ENCODE measurements at regions not wholly inside any gene's neighbourhood (a gene's known extent, or its start where the extent isn't known, plus 50 kb on each side); places are given as distances from the start of the nearest gene placed in this dataset.
"Not testable (repeated sequence)": the region's sequence is repeated elsewhere in the genome, so short reads cannot be mapped to it uniquely, and the experiment has no call there.

DNA sequence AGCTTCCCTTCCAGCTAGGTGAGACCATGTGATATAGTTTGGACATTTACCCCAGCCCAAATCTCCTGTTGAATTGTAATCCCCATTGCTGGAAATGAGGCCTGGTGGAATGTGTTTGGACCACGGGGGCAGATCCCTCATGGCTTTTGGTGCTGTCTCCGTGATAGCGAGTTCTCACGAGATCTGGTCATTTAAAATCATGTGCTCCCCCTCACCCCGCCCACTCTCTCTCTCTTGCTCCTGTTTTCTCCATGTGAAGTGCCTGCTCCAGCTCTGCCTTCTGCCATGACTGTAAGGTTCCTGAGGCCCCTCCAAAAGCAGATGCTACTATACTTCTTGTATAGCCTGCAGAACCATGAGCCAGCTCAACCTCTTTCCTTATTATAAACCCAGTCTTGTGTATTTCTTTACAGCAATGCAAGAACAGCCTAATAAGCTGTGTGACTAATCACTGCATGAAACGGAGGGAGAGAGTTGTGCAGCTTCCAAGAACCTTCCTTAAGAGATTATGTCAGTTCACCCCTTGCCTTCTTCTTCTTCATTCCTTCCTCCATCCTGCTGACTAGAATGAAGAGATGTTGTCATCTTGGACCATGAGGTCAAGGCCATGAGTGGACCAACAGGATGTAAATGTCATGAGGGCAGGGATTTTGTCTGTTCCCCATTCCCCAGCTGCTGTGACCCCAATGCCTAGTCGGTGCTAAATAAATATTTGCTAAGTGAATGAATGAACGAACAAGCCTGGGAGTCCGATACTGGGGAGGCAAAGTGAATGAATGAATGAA lies 91.0 kb downstream of the CPN2 start:
- intact Hi-C loops (cut with DNase I): no loop called here
- DNase-seq: peak in 1 of 42 donors; percentile 7

DNA sequence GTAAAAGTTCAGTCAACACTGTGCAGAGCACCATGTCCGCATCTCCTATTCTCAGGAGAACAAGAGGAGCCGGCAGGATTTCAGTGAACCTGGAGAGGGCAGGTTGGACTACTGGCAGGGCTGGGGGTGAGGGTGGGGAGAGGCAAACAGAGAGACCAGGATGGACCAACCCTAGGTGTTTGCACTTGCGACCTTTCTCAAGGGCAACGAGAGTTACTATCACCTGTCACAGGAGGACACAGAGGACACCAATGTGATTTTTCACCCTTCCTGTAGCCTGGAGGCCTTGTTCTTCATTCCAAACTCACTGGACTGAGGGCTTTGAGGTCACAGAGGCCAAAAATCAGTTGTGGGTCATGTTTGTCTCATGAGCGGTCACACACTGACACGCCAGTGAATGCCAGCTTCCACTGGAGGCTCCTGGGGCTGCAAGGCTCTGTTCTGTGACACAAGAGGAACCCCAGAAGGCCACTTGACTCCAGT lies 89.5 kb downstream of the CPN2 start:
- peak in 4 of 42 donors; percentile 4 to 36 (median 16) for DNase-seq
- intact Hi-C loops (cut with DNase I): no loop called here

DNA sequence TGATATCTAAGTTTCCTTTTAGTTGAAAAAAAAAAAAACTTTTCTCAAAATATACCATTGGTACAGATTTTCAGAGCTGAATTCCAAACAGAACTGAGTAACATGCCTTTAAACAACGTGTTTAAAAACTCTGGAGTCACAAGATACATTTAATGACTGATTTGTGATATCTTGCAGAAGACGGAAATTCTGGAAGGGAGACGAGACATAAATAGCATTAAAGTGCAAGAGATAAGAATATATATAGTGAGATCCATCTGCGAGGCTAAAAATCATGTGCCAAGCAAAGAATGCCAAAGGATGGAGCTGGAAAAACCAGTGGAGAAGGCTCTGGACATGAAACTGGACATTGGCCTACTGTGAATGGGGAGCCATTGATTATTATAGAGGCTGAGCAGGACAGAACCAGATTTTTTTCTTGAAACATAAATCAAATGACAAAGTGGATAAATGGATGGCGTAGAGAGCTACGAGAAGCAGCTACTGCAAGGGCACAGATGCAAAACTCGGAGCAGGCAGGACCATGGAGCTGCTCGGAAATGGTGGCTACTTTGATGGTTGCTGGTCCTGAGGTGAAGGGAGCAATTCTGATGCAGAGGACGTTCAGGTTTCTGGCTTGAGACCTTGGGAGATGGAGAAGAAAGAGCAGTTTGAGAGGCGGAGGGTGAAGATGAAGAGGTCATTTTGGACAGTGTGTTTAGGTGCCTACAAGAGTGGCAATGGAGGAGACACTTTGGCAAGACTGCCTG lies 88.8 kb downstream of the CPN2 start:
- DNase-seq: peak in 3 of 42 donors; percentile 1 to 21 (median 19)
- intact Hi-C loops (cut with DNase I): no loop called here

DNA sequence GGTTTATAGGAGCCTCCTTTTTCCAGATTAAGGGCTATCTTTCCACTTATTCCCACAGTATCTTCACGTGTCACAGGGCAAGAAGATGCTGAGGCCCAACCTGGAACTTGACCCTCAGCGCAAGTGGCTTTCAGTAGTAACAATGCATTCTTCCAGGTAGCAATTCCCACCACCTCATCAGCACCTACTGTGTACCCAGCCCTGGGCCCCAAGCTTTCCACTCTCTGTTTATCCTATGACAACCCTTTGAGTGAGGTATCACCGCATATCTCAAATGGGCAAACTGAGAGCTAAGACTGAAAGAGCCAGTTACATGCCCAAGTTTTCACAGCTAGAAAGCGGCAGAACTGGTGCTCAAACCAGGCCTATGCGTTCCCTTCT lies 88.2 kb downstream of the CPN2 start:
- intact Hi-C loops (cut with DNase I): no loop called here
- DNase-seq: peak in 2 of 42 donors; percentile 13 to 16

DNA sequence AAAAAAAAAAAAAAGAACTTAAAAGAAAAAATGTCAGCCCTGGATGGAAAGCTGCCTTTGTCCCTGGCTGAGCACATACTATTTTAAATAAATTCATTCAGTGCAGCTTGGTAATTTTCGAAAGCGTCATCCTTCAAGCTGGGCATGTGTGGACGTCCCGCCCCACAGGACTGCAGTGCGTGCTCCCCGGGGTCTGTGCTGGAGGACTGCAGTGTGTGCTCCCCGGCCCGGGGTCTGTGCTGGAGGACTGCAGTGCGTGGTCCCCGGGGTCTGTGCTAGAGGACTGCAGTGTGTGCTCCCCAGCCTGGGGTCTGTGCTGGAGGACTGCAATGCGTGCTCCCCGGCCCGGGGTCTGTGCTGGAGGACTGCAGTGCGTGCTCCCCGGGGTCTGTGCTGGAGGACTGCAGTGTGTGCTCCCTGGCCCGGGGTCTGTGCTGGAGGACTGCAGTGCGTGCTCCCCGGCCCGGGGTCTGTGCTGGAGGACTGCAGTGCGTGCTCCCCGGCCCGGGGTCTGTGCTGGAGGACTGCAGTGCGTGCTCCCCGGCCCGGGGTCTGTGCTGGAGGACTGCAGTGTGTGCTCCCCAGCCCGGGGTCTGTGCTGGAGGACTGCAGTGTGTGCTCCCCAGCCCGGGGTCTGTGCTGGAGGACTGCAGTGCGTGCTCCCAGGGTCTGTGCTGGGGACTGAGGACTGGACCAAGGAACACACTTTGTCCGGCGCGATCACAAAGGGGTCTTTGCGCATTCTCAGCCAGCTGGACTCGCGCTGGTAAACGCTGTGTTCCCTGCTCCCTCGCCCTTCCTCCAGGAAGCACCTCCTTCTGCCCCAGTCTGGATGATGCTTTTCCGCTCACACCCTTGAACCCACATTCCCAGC lies 86.3 kb downstream of the CPN2 start:
- peak in 3 of 42 donors; percentile 11 to 14 (median 13) for DNase-seq
- intact Hi-C loops (cut with DNase I): not testable (repeated sequence)

DNA sequence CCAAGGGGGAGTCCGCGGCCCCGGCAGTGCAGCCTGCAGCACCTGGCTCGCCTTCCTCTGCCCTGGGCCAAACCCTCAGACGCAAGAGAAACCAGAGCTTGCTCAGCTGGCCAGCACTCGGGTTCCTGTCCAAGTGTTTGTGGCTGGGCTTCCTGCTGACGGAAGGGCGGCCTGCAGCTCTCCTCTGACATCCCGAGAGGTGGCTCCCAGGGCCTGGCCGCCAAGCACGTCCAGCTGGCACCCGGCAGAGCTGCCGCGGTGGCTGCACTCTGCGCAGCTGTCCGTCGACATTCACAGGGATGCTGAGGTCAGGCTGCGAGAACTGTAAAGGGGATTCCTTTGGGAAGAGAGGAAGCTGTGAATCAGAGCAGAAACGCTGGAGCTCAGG lies 85.6 kb downstream of the CPN2 start:
- intact Hi-C loops (cut with DNase I): no loop called here

DNA sequence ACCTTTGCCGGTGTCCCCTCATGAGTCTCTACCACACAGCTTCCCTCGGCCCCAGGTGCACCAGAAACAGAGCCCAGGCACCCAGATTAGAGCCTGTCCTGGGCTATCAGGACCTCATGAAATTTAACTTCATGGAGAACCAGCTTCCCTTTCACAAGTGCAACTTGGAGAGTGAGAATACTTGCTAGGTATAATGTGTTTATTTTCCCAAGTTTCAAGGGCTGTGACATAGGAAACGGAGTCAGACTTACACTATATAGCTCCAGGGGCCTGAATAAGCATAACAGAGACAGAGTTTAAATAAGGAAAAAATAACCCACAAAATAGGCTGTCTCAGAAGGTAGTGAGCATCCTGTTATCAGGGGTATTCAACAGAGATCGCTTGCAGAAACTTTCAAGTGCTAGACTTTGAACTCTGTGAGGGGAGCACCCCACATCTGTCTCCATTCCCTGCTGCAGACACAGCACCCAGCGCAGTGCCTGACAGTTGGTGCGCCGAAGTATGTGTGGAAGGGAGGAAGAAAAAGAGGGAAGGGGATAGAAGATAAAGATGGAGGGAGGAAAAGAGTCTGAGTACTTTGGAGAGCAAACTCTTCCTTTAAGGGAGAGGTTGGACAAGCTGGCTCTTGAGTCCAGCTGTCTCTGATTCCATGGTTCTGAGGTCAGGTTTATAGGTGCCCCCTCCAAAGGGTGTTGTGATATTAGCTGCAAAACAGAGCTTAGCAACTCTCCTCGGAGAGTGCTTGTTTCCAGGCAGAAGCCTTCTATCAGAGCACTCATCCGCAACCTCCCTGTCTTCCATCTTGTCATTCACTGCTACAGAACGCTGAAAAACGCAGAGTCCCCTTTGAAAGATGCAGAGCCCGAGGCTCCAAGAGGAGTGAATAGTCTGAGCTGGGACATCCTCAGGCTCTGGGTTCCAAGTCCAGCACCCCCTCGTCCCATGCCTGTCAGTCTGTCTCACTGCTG lies 84.8 kb downstream of the CPN2 start:
- DNase-seq: peak in 3 of 42 donors; percentile 3 to 39 (median 15)
- intact Hi-C loops (cut with DNase I): no loop called here

More for the DNA sequence above, 85.6 kb downstream of the CPN2 start:
- DNase-seq: peak in 41 of 42 donors; percentile 20 to 83 (median 63)

DNA sequence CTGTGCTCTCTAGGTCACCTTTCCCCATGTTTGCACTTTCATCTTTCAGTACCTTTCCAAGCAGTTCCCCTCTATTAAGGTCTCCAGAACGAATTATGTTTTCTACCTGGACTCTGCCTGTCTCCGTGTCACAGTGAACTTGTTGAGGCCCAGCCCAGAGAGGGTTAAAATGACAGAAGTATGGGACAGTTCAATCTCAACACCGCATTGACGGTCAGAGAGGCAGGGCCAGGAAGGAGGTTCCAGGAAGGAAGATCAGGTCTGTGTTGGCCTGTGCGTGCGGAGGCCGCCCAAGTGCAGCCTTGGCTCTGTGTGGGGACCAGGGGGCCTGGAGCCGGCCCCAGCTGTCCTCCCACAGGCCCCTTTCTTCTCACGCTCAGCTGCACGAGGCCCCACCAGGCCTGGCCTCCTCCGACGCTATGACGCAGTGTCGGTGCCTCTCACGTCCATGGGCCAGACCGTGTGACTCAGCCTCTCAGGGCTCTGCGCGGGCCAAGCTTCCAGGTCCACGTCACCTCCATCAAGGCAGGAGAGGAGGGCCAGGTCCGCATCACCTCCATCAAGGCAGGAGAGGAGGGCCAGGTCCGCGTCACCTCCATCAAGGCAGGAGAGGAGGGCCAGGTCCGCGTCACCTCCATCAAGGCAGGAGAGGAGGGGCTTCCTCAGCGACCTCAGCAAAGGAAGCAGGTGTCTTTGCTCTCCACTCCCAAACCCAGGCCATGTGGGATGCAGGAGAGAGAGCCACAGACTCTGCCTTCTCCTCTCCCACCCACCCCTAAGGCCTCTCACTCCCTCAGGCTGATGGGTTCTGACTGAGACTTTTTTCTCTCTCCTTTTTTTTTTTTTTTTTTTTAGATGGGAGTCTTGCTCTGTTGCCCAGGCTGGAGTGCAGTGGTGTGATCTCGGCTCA lies 83.1 kb downstream of the CPN2 start:
- intact Hi-C loops (cut with DNase I): no loop called here
- peak in 2 of 42 donors; percentile 3 to 36 for DNase-seq

DNA sequence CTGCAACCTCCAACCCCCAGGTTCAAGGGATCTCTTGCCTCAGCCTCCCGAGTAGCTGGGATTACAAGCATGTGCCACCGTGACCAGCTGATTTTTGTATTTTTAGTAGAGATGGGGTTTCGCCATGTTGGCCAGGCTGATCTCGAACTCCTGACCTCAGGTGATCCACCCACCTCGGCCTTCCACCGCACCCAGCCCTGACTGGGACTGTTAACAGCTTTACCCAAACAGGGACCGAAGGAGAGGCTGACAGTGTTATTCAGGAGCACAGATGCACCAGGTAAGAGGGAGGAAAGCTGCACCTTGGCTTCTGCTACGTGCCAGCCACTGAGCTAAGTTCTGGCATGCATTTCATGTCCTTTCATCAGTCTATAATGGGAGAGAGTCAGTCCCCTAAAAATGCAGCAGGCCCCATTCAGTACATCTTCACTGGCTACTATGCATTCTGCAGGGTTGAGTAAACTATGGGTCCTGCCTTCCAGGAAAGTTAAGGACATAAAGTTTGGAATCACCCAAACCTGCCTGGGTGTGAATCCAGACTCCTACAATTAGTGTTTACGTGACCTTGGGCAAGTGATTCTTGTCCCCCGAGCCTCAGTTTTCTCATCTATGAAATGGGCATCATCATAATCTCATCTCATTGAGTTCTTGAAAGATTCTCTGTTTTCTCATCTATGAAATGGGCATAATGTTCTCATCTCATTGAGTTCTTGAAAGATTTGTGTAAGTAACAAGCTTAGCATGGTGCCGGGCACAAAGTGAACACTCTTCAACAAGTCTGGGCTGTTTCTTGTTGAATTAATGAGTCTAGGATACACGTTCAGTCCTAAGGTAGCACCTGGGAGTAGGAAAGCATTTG lies 82.2 kb downstream of the CPN2 start:
- intact Hi-C loops (cut with DNase I): no loop called here
- DNase-seq: peak in 1 of 42 donors; percentile 4

DNA sequence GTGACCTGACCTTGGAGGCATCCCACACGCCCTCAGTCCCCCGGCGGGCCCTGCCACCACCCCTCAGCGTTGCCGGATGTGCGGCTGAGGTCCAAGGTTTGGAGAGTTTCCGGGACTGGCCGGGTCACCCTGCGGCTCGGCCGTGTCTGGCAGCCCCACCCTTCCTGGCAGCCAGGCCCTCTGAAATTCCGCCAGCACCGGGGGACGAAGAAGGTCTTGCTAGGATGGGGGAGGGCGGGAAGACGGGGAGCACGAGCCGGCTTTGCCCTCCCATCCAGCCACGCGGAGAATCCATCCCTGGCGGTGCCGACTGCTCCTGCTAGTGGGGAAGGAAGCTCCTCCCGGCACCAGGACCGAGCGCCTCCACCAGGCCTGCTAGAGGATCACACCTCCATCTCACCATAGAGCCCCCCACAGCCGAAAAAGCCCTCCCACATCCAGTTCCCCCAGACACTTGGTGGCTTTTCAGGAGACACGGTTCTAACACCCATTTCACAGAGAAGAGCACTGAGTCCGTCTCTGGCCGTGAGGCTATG lies 81.5 kb downstream of the CPN2 start:
- DNase-seq: peak in 31 of 42 donors; percentile 16 to 72 (median 46)
- intact Hi-C loops (cut with DNase I): loop anchor here (5.0 kb wide), 1 partner anchor 132 kb away; the partner anchor contains the start of gene HES1

DNA sequence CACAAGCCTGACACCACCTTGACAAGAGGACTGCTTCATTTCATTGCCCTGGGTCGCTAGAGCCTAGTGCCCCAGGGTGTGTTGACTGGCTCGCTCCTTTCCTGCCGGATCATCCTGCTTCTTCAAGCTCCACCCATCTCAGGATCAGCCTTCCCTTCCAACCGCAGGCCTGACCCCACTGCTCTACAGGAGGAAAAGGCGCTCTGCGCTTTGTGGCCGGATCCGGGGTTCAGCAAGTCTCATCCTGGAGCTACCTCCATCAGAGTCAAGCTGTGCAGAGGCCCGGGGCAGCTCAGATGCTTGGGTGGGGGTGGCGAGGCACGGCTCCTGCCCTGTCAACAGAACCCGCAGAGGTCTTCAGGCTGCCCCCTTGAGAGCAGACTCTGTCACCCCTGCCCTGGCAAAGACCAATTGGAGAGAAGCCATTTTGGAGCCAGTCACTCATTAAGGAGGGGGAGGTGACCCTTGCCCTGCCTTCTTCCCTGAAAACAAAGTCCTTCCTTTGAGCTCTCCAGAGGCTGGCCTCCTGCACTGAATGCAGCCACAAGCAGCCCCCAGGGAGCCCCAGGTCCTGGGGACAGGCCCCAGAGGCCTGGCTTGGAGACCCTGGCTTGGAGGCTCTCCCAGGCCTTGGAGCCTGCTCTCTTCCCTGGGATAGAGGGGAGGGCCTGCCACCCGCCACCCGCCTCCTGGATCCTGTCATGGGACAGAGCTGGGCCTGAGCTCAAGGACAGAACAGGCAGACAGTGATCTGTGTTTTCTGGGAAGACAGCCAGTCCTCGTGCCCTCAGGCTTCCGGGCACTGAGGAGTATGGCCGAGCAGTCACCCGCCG lies 80.3 kb downstream of the CPN2 start:
- intact Hi-C loops (cut with DNase I): loop anchor here (5.0 kb wide), 1 partner anchor 134 kb away; the partner anchor contains the start of gene HES1
- peak; percentile 82 to 99 (median 95) for DNase-seq

DNA sequence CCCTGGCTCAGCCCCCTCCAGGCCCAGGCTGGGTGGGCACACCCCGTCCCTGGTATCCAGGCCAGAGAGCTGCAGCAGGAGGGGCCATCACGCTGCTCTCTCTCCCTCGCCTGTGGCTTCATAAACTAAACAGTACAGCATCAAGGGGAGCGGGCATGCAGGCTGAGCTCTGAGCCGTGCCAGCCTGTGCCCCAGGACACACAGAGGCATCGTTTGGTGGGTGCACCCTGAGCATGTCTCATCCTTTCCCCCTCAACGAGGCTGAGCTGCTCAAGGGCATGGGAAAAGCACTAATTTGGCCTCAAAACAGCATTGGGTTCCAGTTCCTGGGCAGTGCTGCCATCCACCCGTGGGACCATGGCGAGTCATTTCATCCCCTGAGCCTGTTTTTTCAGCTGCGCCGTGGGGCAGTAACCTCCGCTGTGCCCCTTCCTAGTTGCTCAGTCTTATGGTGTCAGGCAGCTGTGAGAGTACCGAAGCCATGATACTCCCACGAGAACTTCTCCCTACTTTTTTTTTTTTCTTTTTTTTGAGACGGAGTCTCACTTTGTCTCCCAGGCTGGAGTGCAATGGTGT lies 79.6 kb downstream of the CPN2 start:
- intact Hi-C loops (cut with DNase I): loop anchor here (5.0 kb wide), 1 partner anchor 134 kb away; the partner anchor contains the start of gene HES1
- peak in 1 of 42 donors; percentile 28 for DNase-seq

DNA sequence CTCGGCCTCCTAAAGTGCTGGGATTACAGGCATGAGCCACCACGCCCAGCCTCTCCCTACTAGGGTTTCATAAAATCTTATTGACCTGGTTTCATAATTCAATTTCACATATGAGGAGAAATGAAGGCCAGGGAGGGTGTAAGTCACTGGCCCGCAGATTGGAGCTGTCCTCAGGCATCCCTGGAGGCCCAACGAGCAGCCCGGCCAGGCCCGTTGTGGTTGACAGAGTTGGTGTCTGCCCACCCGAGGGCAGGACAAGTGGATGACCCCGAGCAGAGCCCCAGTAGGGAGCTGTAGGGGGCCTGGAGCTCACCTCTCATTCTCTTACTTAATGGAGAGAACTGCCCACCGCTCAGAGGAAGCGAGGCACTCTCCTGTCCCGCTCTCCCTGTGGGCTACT lies 78.9 kb downstream of the CPN2 start:
- intact Hi-C loops (cut with DNase I): loop anchor here (5.0 kb wide), 1 partner anchor 135 kb away; the partner anchor contains the start of gene HES1
- DNase-seq: peak in 2 of 42 donors; percentile 27 to 40
